Keratinocyte (primary cell): ENCODE measurements at regions not wholly inside any gene's neighbourhood (a gene's known extent, or its start where the extent isn't known, plus 50 kb on each side); places are given as distances from the start of the nearest gene placed in this dataset.
"Not testable (repeated sequence)": the region's sequence is repeated elsewhere in the genome, so short reads cannot be mapped to it uniquely, and the experiment has no call there.

Experiments used
- EZH2 ChIP-seq: IDR thresholded peaks from one replicate; pipeline ENCODE4 v1.6.1; 2012; ENCODE audit warnings: inconsistent platforms, mild to moderate bottlenecking, low read length, moderate library complexity
- TF ChIP-seq, protein P1 (sequence below), 3 experiments: IDR thresholded peaks in 1 of 3; conservative IDR thresholded peaks in 1 of 3; optimal IDR thresholded peaks in 1 of 3; 2 replicates in 2 of 3; 3 replicates in 1 of 3; pipeline versions ENCODE3 to v1.5.1; 2011; ENCODE audit warnings: low read length in 3 of 3, mild to moderate bottlenecking in 3 of 3, moderate library complexity in 2 of 3, control low read depth in 1 of 3, inconsistent platforms in 1 of 3; ENCODE audit not compliant: insufficient read depth in 2 of 3; ENCODE audit errors: extremely low read depth in 1 of 3

DNA sequence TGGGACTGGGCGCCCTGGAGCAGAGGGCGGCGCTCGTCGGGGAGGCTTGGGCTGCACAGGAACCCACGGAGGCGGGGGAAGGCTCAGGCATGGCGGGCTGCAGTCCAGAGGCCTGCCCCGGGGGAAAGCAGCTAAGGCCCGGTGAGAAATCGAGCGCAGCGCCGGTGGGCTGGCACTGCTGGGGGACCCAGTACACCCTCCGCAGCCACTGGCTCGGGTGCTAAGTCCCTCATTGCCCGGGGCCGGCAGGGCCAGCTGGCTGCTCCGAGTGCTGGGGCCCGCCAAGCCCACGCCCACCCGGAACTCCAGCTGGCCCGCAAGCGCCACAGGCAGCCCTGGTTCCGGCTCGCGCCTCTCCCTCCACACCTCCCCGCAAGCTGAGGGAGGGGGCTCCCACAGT, 962.3 kb downstream of the CNTNAP5 start:
- TF ChIP-seq, protein P1, sequence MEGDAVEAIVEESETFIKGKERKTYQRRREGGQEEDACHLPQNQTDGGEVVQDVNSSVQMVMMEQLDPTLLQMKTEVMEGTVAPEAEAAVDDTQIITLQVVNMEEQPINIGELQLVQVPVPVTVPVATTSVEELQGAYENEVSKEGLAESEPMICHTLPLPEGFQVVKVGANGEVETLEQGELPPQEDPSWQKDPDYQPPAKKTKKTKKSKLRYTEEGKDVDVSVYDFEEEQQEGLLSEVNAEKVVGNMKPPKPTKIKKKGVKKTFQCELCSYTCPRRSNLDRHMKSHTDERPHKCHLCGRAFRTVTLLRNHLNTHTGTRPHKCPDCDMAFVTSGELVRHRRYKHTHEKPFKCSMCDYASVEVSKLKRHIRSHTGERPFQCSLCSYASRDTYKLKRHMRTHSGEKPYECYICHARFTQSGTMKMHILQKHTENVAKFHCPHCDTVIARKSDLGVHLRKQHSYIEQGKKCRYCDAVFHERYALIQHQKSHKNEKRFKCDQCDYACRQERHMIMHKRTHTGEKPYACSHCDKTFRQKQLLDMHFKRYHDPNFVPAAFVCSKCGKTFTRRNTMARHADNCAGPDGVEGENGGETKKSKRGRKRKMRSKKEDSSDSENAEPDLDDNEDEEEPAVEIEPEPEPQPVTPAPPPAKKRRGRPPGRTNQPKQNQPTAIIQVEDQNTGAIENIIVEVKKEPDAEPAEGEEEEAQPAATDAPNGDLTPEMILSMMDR (optimal IDR thresholded peaks at IDR 0.05 in 1 of 3, IDR thresholded peaks at IDR 0.05 in 1 of 3, conservative IDR thresholded peaks at IDR 0.05 in 1 of 3; ENCODE audit: extremely low read depth in 1 of 3, insufficient read depth in 2 of 3, low read length in 3 of 3) = not testable (repeated sequence)
- not testable (repeated sequence) for TF ChIP-seq EZH2
